ENCODE measurements at regions not wholly inside any gene's neighbourhood (a gene's known extent, or its start where the extent isn't known, plus 50 kb on each side); places are given as distances from the start of the nearest gene placed in this dataset.
A peak's percentile ranks its signal among the peaks of the same experiment; 100 is the strongest.
"Not testable (repeated sequence)": the region's sequence is repeated elsewhere in the genome, so short reads cannot be mapped to it uniquely, and the experiment has no call there.

DNA sequence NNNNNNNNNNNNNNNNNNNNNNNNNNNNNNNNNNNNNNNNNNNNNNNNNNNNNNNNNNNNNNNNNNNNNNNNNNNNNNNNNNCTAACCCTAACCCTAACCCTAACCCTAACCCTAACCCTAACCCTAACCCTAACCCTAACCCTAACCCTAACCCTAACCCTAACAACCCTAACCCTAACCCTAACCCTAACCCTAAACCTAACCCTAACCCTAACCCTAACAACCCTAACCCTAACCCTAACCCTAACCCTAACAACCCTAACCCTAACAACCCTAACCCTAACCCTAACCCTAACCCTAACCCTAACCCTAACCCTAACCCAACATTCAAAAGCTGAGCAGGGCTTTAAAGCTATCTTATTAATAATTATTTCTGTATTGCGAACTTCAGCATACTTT, 182.5 kb upstream of the FAM20C start:
- intact Hi-C loops (cut with DNase I); DNase-seq (ENCODE audit: low spot score in 2 of 2); H3K27me3 ChIP-seq; H3K9me3 ChIP-seq; H3K4me1 ChIP-seq; H3K4me3 ChIP-seq; H3K27ac ChIP-seq; H3K36me3 ChIP-seq: not testable (repeated sequence)

DNA sequence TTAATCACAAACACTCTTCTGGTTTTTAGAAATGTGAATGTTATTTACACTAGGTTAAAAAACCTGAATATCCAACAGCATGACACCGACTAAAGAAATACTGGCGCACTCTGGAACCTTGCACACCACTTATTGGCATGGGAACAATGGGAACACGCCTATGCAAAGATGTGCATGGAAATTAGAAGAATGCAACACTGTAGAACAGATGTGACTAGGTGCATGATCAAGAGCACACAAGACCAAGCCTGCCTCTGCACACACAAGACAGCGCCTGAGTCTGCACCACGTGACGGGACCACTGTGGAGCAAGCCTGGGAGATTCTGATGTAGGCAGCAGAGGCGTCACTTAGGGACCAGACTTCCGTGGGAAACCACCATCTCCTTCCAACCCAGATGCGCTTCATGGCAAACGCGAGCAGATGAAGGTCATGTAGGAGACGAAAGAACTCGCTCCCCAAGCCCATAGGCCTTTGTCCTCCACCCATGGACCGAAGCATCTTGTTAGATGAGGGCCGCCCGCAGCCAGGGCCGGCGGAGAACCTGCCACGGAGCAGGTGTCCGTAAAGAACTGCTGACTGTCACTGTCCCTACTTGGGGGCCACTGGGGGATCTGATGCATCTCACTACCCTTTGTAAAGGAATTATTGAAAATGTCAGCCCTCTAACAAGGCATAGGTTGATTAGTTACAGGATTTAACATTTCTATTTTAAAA, 159.6 kb upstream of the FAM20C start:
- DNase-seq (ENCODE audit: low spot score in 2 of 2); intact Hi-C loops (cut with DNase I); H3K9me3 ChIP-seq; H3K27me3 ChIP-seq; H3K4me3 ChIP-seq; H3K4me1 ChIP-seq; H3K36me3 ChIP-seq; H3K27ac ChIP-seq: not testable (repeated sequence)

DNA sequence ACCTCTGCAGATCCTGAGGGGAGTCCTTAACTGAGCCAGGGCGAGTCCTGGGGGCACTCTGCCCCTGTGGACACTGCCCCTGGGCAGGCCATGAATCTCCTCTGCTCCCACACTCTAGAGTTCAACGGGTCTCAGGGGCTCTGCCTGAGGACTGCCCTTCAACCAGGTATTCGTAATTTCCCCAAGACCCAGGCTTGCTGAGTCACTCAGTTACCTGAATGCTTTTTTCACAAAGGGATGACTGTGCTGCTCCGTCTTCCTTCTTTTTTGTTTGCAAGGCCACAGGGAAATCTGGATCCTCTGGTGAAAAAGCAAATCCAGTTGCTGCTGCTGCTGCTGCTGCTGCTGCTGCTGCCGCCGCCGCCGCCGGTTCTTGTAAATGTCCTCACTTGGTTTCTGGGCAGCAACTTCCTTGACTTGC, 157.2 kb upstream of the FAM20C start:
- H3K27me3 ChIP-seq; H3K27ac ChIP-seq; DNase-seq (ENCODE audit: low spot score in 2 of 2); H3K36me3 ChIP-seq; intact Hi-C loops (cut with DNase I); H3K4me3 ChIP-seq; H3K4me1 ChIP-seq; H3K9me3 ChIP-seq: not testable (repeated sequence)

GRCh38 chr7:36539-36938, 155.8 kb upstream of the FAM20C start:
- H3K27ac ChIP-seq; H3K9me3 ChIP-seq; intact Hi-C loops (cut with DNase I); H3K4me1 ChIP-seq; H3K27me3 ChIP-seq; H3K4me3 ChIP-seq; H3K36me3 ChIP-seq; DNase-seq (ENCODE audit: low spot score in 2 of 2): not testable (repeated sequence)

GRCh38 chr7:37656-38055, 154.7 kb upstream of the FAM20C start:
- DNase-seq (ENCODE audit: low spot score in 2 of 2); H3K36me3 ChIP-seq; H3K4me3 ChIP-seq; intact Hi-C loops (cut with DNase I); H3K27ac ChIP-seq; H3K4me1 ChIP-seq; H3K27me3 ChIP-seq; H3K9me3 ChIP-seq: not testable (repeated sequence)

DNA sequence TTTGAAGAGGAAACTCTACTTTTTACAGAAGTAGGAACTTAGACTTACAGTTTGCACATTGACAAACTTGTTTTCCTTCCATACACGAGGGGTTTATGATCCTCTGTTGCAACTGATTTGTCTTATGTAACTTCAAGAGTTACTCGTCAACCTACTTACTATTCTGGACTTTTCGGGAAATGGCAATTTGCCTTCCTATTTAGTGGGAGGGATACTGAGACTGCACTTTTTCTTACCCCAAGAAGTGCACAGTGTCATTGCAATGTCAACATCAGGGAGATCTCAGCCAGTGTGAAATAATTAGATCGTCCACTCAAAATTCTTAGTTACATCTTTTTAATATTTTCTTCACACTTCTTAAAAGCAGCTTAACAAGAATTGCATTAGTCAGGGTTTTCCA, 153.9 kb upstream of the FAM20C start:
- H3K27me3 ChIP-seq; H3K4me3 ChIP-seq; H3K9me3 ChIP-seq; H3K36me3 ChIP-seq; H3K27ac ChIP-seq; DNase-seq (ENCODE audit: low spot score in 2 of 2); H3K4me1 ChIP-seq; intact Hi-C loops (cut with DNase I): not testable (repeated sequence)

DNA sequence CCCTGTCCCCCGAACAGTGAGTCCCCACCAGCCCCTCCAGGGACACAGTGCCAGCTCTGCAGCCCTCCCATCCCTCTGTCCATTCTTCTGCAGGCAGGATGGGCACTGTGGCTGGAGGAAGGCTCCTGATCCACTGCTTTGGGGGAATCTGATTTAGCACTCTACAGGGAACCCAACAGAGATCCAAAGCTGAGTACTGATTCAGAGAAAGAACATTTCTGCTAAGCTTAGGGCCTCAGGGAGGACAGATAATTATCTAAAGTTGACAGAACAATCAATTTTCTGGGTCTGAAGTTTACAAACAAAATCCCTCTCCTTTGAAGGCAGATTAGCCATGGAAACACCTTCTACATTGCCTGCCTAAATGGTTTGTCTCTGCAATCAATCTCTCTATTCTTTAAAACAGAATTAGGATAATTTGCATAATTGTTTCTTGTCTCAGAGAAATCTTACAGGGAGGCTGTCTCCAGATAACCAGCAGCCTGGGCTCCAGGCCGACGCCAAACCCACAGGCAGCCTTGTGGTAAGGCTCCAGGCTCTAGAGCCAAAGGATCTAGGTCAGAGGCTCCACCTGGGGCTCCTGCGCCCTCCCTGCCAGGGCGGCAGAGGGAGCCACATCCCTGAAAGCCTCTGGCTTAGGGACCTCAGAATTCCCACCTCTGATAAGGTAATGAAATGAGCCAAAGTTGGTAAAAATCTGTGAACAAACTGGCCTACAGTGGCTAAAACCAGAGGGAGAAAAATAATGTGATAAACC, 152.2 kb upstream of the FAM20C start:
- H3K27ac ChIP-seq; H3K9me3 ChIP-seq; H3K36me3 ChIP-seq; H3K4me1 ChIP-seq; intact Hi-C loops (cut with DNase I); DNase-seq (ENCODE audit: low spot score in 2 of 2); H3K27me3 ChIP-seq; H3K4me3 ChIP-seq: not testable (repeated sequence)

- intact Hi-C loops (cut with DNase I), result no loop called here
- peak; percentile 5 to 52 for DNase-seq (ENCODE audit: low spot score in 2 of 2)
- Histone ChIP-seq H3K27me3 (no peaks in the 10 kb centered on the region), H3K36me3 (no peaks in the 10 kb centered on the region), H3K27ac (no peak overlapping the region), H3K9me3 (no peaks in the 10 kb centered on the region), H3K4me3 (no peak overlapping the region), H3K4me1 (no peaks in the 10 kb centered on the region)
- no peak for TF ChIP-seq CTCF (IDR thresholded peaks at IDR 0.05)
Observed at GRCh38 chr7:40799-41750, 151.3 kb upstream of the FAM20C start.
